SU-DHL-6 (cell line): ENCODE measurements at regions not wholly inside any gene's neighbourhood (a gene's known extent, or its start where the extent isn't known, plus 50 kb on each side); places are given as distances from the start of the nearest gene placed in this dataset.

Experiments
- H2AFZ ChIP-seq: fragments of 200-600 bp; sonication (generic); 2 replicates; pipeline ENCODE4 v1.6.1; 2014; ENCODE audit warnings: low read depth, mild to moderate bottlenecking, moderate library complexity, mixed read lengths, antibody characterized with exemption, low read length; ENCODE audit not compliant: severe bottlenecking
- H3F3A ChIP-seq: fragments of 200-600 bp; shearing (Covaris generic); 2 replicates; pipeline ENCODE4 v1.6.0; 2016; ENCODE audit warnings: antibody characterized with exemption, mild to moderate bottlenecking; ENCODE audit not compliant: insufficient read depth
- H3K27ac ChIP-seq: fragments of 200-600 bp; sonication (generic); 2 replicates; pipeline ENCODE4 v1.5.1; 2016; ENCODE audit warnings: low read depth, mild to moderate bottlenecking, low read length, moderate library complexity, mixed read lengths
- H3K27me3 ChIP-seq: fragments of 200-600 bp; sonication (generic), shearing (Covaris generic); 2 replicates; pipeline ENCODE4 v1.6.0; 2014; ENCODE audit warnings: mild to moderate bottlenecking, low read length
- H3K36me3 ChIP-seq: fragments of 200-600 bp; sonication (generic); 2 replicates; pipeline ENCODE4 v1.6.1; 2014; ENCODE audit warnings: mild to moderate bottlenecking, low read length, mixed read lengths
- H3K4me2 ChIP-seq: fragments of 300-600, 200-600 bp; shearing (Covaris generic), sonication (generic); 2 replicates; pipeline ENCODE4 v1.6.0; 2014; ENCODE audit warnings: low read length, low read depth, mild to moderate bottlenecking; ENCODE audit not compliant: poor library complexity, severe bottlenecking
- H3K4me3 ChIP-seq: fragments of 200-600 bp; sonication (generic); 2 replicates; pipeline ENCODE4 v1.5.1; 2014; ENCODE audit warnings: antibody characterized with exemption, low read length, mild to moderate bottlenecking, mixed read lengths; ENCODE audit not compliant: insufficient read depth, poor library complexity, severe bottlenecking
- H3K79me2 ChIP-seq: fragments of 200-600 bp; sonication (generic); 2 replicates; pipeline ENCODE4 v1.6.1; 2014; ENCODE audit warnings: mild to moderate bottlenecking, low read length, moderate library complexity; ENCODE audit not compliant: insufficient read depth
- H3K9ac ChIP-seq: fragments of 200-600 bp; sonication (generic); 2 replicates; pipeline ENCODE4 v1.7.0; 2014; ENCODE audit warnings: mild to moderate bottlenecking, low read length
- H3K9me2 ChIP-seq: fragments of 200-600 bp; sonication (generic); replicated peaks from 2 replicates; pipeline ENCODE4 v1.6.1; 2014; ENCODE audit warnings: low read length; ENCODE audit not compliant: insufficient read depth
- H3K9me3 ChIP-seq: fragments of 200-600 bp; sonication (generic); 2 replicates; pipeline ENCODE4 v1.6.1; 2014; ENCODE audit warnings: low read length, mixed read lengths; ENCODE audit not compliant: insufficient read depth
- H4K20me1 ChIP-seq: fragments of 200-600 bp; sonication (generic); 2 replicates; pipeline ENCODE4 v1.6.1; 2014; ENCODE audit warnings: low read depth, mild to moderate bottlenecking, antibody characterized with exemption, low read length, moderate library complexity, mixed read lengths
- EZH2phosphoT487 ChIP-seq: fragments of 200-600 bp; sonication (generic), shearing (Covaris generic); conservative IDR thresholded peaks from 2 replicates; pipeline ENCODE4 v1.6.1; 2018; ENCODE audit warnings: mild to moderate bottlenecking, antibody characterized with exemption, low read length, moderate library complexity, mixed read lengths
- TF ChIP-seq, protein P1 (sequence below): fragments of 200-600 bp; sonication (generic); IDR thresholded peaks from one replicate; pipeline ENCODE4 v1.5.1; 2017; ENCODE audit warnings: antibody characterized with exemption, mild to moderate bottlenecking, low read length, moderate library complexity; ENCODE audit not compliant: insufficient read depth, poor library complexity, severe bottlenecking

DNA sequence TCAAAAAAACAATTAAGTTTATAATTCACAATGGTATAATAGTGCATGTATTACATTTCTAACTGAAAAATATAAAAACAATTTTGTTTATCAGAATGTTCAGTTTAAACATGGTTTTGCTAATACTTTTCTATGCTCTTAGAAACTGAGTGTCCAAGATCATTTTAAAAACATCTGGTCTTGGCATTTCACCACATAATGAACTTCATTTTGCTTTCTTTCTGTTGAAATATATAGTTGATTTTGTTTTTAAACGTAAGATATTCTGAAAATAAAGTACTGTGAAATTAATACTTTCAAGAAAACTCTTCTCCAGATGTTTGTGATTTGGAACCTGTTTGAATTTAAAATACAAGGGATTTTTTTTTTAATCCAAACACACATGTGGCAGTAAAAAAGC is 264.4 kb downstream of the COL12A1 start:
- H3K4me3 ChIP-seq, result no peak overlapping the region
- TF ChIP-seq, protein P1, sequence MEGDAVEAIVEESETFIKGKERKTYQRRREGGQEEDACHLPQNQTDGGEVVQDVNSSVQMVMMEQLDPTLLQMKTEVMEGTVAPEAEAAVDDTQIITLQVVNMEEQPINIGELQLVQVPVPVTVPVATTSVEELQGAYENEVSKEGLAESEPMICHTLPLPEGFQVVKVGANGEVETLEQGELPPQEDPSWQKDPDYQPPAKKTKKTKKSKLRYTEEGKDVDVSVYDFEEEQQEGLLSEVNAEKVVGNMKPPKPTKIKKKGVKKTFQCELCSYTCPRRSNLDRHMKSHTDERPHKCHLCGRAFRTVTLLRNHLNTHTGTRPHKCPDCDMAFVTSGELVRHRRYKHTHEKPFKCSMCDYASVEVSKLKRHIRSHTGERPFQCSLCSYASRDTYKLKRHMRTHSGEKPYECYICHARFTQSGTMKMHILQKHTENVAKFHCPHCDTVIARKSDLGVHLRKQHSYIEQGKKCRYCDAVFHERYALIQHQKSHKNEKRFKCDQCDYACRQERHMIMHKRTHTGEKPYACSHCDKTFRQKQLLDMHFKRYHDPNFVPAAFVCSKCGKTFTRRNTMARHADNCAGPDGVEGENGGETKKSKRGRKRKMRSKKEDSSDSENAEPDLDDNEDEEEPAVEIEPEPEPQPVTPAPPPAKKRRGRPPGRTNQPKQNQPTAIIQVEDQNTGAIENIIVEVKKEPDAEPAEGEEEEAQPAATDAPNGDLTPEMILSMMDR, result no peak
- TF ChIP-seq EZH2phosphoT487, result no peak

DNA sequence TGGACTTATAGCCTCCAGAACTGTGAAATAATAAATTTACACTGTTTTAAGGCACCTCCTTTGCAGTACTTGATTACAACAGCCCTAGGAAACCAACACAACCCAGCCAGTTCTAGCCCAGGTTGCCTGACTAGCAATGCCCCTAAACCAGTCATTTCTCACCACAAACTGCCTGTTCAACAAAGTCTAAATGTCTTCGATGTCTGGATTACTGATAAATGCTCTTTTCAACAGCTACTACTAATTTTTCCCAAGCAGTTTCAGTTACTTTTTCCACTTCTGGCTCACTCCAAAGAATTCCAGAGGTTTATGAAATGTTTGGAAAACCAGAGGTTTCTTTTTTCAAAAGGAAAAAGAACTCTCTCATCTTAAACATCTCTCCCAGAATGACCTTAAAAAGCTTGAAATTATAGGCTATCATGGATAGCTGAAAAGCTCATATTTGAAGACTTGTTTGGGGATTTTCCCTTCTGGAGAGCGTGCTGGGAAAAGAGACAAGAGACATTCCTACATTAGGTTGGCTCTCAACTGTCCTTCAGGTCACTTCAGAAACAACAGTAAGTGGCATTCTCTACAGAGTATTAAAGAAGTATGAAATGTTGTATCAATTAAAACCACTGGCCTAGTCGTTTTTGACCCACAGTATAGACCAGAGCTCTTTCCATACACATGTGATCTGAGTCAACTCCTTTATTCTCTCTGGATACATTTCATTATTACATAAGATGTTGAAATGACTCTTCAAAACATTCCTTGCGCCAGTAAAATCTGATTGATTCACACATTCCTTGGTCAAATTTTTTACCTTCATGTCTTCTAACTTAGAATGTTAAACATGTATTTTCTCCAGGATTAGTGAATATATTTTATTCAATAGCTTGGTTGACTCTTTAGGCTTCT is 265.9 kb downstream of the COL12A1 start:
- H2AFZ ChIP-seq, result no peak overlapping the region
- H3K9me3 ChIP-seq, result no peaks in the 10 kb centered on the region
- no peak overlapping the region for H3K4me2 ChIP-seq
- H3K36me3 ChIP-seq, result no peaks in the 10 kb centered on the region
- H3F3A ChIP-seq, result no peaks in the 10 kb centered on the region
- no peaks in the 10 kb centered on the region for H4K20me1 ChIP-seq
- H3K27me3 ChIP-seq, result no peaks in the 10 kb centered on the region
- no peaks in the 10 kb centered on the region for H3K9me2 ChIP-seq
- no peak for TF ChIP-seq EZH2phosphoT487
- TF ChIP-seq, protein P1, result no peak
- no peak overlapping the region for H3K4me3 ChIP-seq
- no peaks in the 10 kb centered on the region for H3K79me2 ChIP-seq
- no peak overlapping the region for H3K9ac ChIP-seq
- no peak overlapping the region for H3K27ac ChIP-seq

More for the DNA sequence above, 264.4 kb downstream of the COL12A1 start:
- Histone ChIP-seq H3K27me3 (no peaks in the 10 kb centered on the region), H4K20me1 (no peaks in the 10 kb centered on the region), H3K9me3 (no peaks in the 10 kb centered on the region), H3K9ac (no peak overlapping the region), H3K9me2 (no peaks in the 10 kb centered on the region), H3K79me2 (no peaks in the 10 kb centered on the region), H2AFZ (no peak overlapping the region), H3K4me2 (no peak overlapping the region), H3K36me3 (no peaks in the 10 kb centered on the region), H3F3A (no peaks in the 10 kb centered on the region), H3K27ac (no peak overlapping the region)

DNA sequence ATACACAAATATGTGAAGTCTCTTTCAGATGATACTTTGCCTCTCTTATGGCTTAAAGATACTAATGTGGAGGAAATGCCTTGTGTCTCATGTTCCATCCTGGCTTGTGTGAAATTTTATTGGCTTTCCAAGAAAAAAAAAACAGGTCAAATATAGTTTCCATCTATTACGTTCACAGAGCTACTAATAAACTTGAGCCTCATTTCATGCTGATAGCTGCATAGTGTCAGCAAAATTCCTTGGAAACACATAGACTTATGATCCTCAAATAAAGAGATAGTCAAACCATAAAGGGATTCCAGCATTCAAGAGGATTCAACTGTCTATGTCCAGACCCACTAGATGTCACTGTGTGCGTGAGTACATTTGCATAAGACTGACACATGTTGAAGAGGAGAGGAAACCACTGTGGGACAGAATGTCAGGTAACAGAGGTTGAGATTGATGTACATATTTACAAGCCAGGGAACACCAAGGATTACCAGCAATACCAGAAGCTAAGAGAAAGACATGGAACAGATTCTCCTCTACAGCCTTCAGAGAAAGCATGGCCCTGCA is 266.6 kb downstream of the COL12A1 start:
- no peak overlapping the region for H3K9ac ChIP-seq
- no peak overlapping the region for H3K4me2 ChIP-seq
- H3K27ac ChIP-seq, result no peak overlapping the region
- no peaks in the 10 kb centered on the region for H4K20me1 ChIP-seq
- no peaks in the 10 kb centered on the region for H3K36me3 ChIP-seq
- H3K79me2 ChIP-seq, result no peaks in the 10 kb centered on the region
- no peak for TF ChIP-seq EZH2phosphoT487
- TF ChIP-seq, protein P1, result no peak
- no peaks in the 10 kb centered on the region for H3K9me3 ChIP-seq
- no peak overlapping the region for H3K4me3 ChIP-seq
- H3F3A ChIP-seq, result no peaks in the 10 kb centered on the region
- no peaks in the 10 kb centered on the region for H3K27me3 ChIP-seq
- H2AFZ ChIP-seq, result no peak overlapping the region
- H3K9me2 ChIP-seq, result no peaks in the 10 kb centered on the region
